Neural cell (in vitro differentiated cells): ENCODE measurements at regions not wholly inside any gene's neighbourhood (a gene's known extent, or its start where the extent isn't known, plus 50 kb on each side); places are given as distances from the start of the nearest gene placed in this dataset.
"Not testable (repeated sequence)": the region's sequence is repeated elsewhere in the genome, so short reads cannot be mapped to it uniquely, and the experiment has no call there.

Source experiments
- H2AFZ ChIP-seq: fragments of 200-600, 300-800 bp; sonication (generic), shearing (Covaris generic); 2 replicates; pipeline ENCODE4 v1.6.0; 2014; ENCODE audit warnings: low read depth, mild to moderate bottlenecking, antibody characterized with exemption, low read length, moderate library complexity
- H3F3A ChIP-seq: fragments of 200-600 bp; shearing (Covaris generic); 2 replicates; pipeline ENCODE4 v1.6.1; 2016; ENCODE audit warnings: mild to moderate bottlenecking, moderate library complexity, mixed read lengths, antibody characterized with exemption, low read length; ENCODE audit not compliant: insufficient read depth, poor library complexity, severe bottlenecking
- H3K27ac ChIP-seq: fragments of 200-600, 300-800 bp; sonication (generic), shearing (Covaris generic); 2 replicates; pipeline ENCODE4 v1.5.1; 2014; ENCODE audit warnings: mild to moderate bottlenecking, low read length, moderate library complexity
- H3K27me3 ChIP-seq: fragments of 300-800, 200-600 bp; sonication (generic), shearing (Covaris generic); 2 replicates; pipeline ENCODE4 v1.6.0; 2014; ENCODE audit warnings: mild to moderate bottlenecking, low read depth, low read length, moderate library complexity; ENCODE audit not compliant: insufficient read depth
- H3K36me3 ChIP-seq: fragments of 300-800, 200-600 bp; sonication (generic), shearing (Covaris generic); 2 replicates; pipeline ENCODE4 v1.5.1; 2014; ENCODE audit warnings: mild to moderate bottlenecking, antibody characterized with exemption, low read length, moderate library complexity; ENCODE audit not compliant: insufficient read depth
- H3K4me2 ChIP-seq: fragments of 300-800, 200-600 bp; sonication (generic), shearing (Covaris generic); 2 replicates; pipeline ENCODE4 v1.6.0; 2014; ENCODE audit warnings: mild to moderate bottlenecking, low read length
- H3K4me3 ChIP-seq: fragments of 300-800, 200-600 bp; sonication (generic), shearing (Covaris generic); 2 replicates; pipeline ENCODE4 v1.5.1; 2014; ENCODE audit warnings: mild to moderate bottlenecking, low read length, moderate library complexity
- H3K79me2 ChIP-seq: fragments of 200-600 bp; shearing (Covaris generic); replicated peaks from 2 replicates; pipeline ENCODE4 v1.6.0; 2014; ENCODE audit warnings: mild to moderate bottlenecking, low read length, moderate library complexity; ENCODE audit not compliant: insufficient read depth
- H3K9ac ChIP-seq: fragments of 300-800, 200-600 bp; sonication (generic), shearing (Covaris generic); 2 replicates; pipeline ENCODE4 v1.6.1; 2016; ENCODE audit warnings: mild to moderate bottlenecking, low read length, mixed read lengths
- H3K9me2 ChIP-seq: fragments of 200-600 bp; shearing (Covaris generic); 2 replicates; pipeline ENCODE4 v1.6.1; 2016; ENCODE audit warnings: mild to moderate bottlenecking, low read length, mixed read lengths; ENCODE audit not compliant: insufficient read depth
- H3K9me3 ChIP-seq: fragments of 200-600, 300-800 bp; sonication (generic), shearing (Covaris generic); 2 replicates; pipeline ENCODE4 v1.6.1; 2016; ENCODE audit warnings: mild to moderate bottlenecking, mixed run types, low read length, moderate library complexity, mixed read lengths
- H4K20me1 ChIP-seq: fragments of 200-600 bp; shearing (Covaris generic); 2 replicates; pipeline ENCODE4 v1.6.1; 2016; ENCODE audit warnings: mild to moderate bottlenecking, mixed run types; ENCODE audit not compliant: insufficient read depth
- EP300 ChIP-seq: fragments of 450-650 bp; conservative IDR thresholded peaks from 2 replicates; pipeline ENCODE4 v1.6.1; 2014; ENCODE audit warnings: antibody characterized with exemption, mild to moderate bottlenecking, moderate library complexity; ENCODE audit not compliant: poor library complexity, severe bottlenecking
- EZH2 ChIP-seq: fragments of 200-600, 300-800 bp; shearing (Covaris generic), sonication (generic); IDR thresholded peaks from 2 replicates; pipeline ENCODE4 v1.6.1; 2014; ENCODE audit warnings: antibody characterized with exemption, low read length, borderline replicate concordance, mild to moderate bottlenecking; ENCODE audit not compliant: insufficient read depth, poor library complexity, severe bottlenecking
- MXI1 ChIP-seq: fragments of 450-650 bp; conservative IDR thresholded peaks from 2 replicates; pipeline ENCODE4 v1.6.1; 2014; ENCODE audit warnings: antibody characterized with exemption, mild to moderate bottlenecking; ENCODE audit not compliant: poor library complexity, severe bottlenecking
- POLR2AphosphoS5 ChIP-seq: IDR thresholded peaks from 2 replicates; pipeline ENCODE4 v1.6.1; 2012
- RAD21 ChIP-seq: fragments of 450-650 bp; conservative IDR thresholded peaks from 2 replicates; pipeline ENCODE4 v1.6.1; 2014; ENCODE audit warnings: antibody characterized with exemption, mild to moderate bottlenecking, moderate library complexity
- SMC3 ChIP-seq: fragments of 450-650 bp; conservative IDR thresholded peaks from 2 replicates; pipeline ENCODE4 v1.6.1; 2014; ENCODE audit warnings: antibody characterized with exemption, mild to moderate bottlenecking, moderate library complexity; ENCODE audit not compliant: poor library complexity
- TAF1 ChIP-seq: IDR thresholded peaks from 2 replicates; pipeline ENCODE4 v1.6.1; 2012; ENCODE audit warnings: low read depth
- TF ChIP-seq, protein P1 (sequence below): IDR thresholded peaks from 2 replicates; pipeline ENCODE4 v1.6.1; 2012; ENCODE audit warnings: borderline replicate concordance
- TF ChIP-seq, protein P2 (sequence below): fragments of 450-650 bp; IDR thresholded peaks from 2 replicates; pipeline ENCODE4 v1.5.1; 2014; ENCODE audit warnings: antibody characterized with exemption, mild to moderate bottlenecking, moderate library complexity; ENCODE audit not compliant: poor library complexity, severe bottlenecking

DNA sequence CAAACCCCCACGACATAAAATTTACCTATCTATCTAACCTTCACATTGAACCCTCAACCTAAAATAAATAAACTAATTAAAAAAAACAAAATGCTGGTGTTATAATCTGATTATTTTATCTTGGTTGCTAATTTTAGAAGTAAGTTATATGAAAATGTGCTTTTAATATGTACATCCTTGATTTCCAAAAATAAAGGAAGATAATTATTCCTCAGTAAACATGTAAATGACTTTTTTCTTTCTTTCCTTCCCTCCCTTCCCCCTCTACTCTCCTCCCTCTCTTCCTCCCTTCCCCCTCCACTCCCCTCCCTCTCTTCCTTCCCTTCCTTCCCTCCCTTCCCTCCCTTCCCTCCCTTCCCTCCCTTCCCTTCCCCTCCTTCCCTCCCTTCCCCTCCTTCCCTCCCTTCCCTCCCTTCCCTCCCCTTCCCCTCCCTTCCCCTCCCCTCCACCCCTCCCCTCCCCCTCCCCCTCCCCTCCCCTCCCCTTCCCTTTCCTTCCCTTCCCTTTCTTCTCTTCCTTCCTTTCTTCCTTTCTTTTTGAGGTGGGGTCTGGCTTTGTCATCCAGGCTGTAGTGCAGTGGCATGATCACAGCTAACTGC is 180.0 kb upstream of the GIMD1 start:
- H3K4me3 ChIP-seq: no peak overlapping the region
- H4K20me1 ChIP-seq: no peaks in the 10 kb centered on the region
- TF ChIP-seq MXI1: no peak
- TF ChIP-seq, protein P1, sequence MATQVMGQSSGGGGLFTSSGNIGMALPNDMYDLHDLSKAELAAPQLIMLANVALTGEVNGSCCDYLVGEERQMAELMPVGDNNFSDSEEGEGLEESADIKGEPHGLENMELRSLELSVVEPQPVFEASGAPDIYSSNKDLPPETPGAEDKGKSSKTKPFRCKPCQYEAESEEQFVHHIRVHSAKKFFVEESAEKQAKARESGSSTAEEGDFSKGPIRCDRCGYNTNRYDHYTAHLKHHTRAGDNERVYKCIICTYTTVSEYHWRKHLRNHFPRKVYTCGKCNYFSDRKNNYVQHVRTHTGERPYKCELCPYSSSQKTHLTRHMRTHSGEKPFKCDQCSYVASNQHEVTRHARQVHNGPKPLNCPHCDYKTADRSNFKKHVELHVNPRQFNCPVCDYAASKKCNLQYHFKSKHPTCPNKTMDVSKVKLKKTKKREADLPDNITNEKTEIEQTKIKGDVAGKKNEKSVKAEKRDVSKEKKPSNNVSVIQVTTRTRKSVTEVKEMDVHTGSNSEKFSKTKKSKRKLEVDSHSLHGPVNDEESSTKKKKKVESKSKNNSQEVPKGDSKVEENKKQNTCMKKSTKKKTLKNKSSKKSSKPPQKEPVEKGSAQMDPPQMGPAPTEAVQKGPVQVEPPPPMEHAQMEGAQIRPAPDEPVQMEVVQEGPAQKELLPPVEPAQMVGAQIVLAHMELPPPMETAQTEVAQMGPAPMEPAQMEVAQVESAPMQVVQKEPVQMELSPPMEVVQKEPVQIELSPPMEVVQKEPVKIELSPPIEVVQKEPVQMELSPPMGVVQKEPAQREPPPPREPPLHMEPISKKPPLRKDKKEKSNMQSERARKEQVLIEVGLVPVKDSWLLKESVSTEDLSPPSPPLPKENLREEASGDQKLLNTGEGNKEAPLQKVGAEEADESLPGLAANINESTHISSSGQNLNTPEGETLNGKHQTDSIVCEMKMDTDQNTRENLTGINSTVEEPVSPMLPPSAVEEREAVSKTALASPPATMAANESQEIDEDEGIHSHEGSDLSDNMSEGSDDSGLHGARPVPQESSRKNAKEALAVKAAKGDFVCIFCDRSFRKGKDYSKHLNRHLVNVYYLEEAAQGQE: no peak
- no peak for TF ChIP-seq POLR2AphosphoS5
- TF ChIP-seq, protein P2, sequence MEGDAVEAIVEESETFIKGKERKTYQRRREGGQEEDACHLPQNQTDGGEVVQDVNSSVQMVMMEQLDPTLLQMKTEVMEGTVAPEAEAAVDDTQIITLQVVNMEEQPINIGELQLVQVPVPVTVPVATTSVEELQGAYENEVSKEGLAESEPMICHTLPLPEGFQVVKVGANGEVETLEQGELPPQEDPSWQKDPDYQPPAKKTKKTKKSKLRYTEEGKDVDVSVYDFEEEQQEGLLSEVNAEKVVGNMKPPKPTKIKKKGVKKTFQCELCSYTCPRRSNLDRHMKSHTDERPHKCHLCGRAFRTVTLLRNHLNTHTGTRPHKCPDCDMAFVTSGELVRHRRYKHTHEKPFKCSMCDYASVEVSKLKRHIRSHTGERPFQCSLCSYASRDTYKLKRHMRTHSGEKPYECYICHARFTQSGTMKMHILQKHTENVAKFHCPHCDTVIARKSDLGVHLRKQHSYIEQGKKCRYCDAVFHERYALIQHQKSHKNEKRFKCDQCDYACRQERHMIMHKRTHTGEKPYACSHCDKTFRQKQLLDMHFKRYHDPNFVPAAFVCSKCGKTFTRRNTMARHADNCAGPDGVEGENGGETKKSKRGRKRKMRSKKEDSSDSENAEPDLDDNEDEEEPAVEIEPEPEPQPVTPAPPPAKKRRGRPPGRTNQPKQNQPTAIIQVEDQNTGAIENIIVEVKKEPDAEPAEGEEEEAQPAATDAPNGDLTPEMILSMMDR: no peak
- no peak for TF ChIP-seq EZH2
- TF ChIP-seq EP300: no peak
- no peak for TF ChIP-seq RAD21
- no peak for TF ChIP-seq SMC3
- no peak for TF ChIP-seq TAF1
- H3K36me3 ChIP-seq: no peaks in the 10 kb centered on the region
- no peak overlapping the region for H2AFZ ChIP-seq
- no peak overlapping the region for H3K9ac ChIP-seq
- H3K4me2 ChIP-seq: no peak overlapping the region
- no peaks in the 10 kb centered on the region for H3K9me3 ChIP-seq
- no peaks in the 10 kb centered on the region for H3K27me3 ChIP-seq
- H3K27ac ChIP-seq: no peak overlapping the region
- no peaks in the 10 kb centered on the region for H3K9me2 ChIP-seq
- H3K79me2 ChIP-seq: no peaks in the 10 kb centered on the region
- no peaks in the 10 kb centered on the region for H3F3A ChIP-seq

DNA sequence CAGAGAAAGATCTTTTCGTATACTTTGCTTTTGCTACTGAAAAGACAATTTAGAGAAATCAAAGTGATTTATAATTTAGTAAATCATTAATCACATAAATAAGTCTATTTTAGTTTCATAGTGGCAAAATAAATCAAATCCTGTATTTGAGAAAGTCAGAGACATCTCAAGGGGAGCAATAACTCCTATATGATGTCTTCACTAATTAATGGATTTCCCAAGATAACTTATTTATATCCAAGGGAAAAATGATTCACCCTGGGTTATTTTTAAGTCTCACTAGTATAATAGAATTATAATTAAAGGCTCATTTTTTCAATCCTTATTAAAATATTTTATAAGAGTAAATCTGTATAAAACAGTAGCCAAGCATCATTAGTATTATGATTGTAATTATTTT is 177.8 kb upstream of the GIMD1 start:
- TF ChIP-seq EP300 (no peak), EZH2 (no peak), SMC3 (no peak), RAD21 (no peak), MXI1 (no peak), POLR2AphosphoS5 (no peak), TAF1 (no peak)
- TF ChIP-seq, protein P2: no peak
- TF ChIP-seq, protein P1: no peak
- Histone ChIP-seq H2AFZ (no peak overlapping the region), H3F3A (no peaks in the 10 kb centered on the region), H4K20me1 (no peaks in the 10 kb centered on the region), H3K27ac (no peak overlapping the region), H3K9me3 (no peaks in the 10 kb centered on the region), H3K4me2 (no peak overlapping the region), H3K36me3 (no peaks in the 10 kb centered on the region), H3K9ac (no peak overlapping the region), H3K9me2 (no peaks in the 10 kb centered on the region), H3K79me2 (no peaks in the 10 kb centered on the region), H3K27me3 (no peaks in the 10 kb centered on the region), H3K4me3 (no peak overlapping the region)

DNA sequence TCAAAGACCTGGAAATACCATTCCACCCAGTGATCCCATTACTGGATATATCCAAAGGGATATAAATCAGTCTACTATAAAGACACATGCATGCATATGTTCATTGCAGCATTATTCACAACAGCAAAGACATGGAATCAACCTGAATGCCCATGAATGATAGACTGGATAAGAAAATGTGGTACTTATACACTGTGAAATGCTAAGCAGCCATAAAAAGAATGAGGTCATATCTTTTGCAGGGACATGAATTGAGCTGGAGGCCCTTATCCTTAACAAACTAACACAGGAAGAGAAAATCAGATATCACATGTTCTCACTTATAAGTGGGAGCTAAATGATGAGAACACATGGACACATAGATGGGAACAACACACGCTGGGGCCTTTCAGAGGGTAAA is 174.0 kb upstream of the GIMD1 start:
- not testable (repeated sequence) for H3K4me3 ChIP-seq, H3K27ac ChIP-seq, H3K9me3 ChIP-seq, H3K27me3 ChIP-seq, H3K9ac ChIP-seq, H2AFZ ChIP-seq, H3K36me3 ChIP-seq, H3K79me2 ChIP-seq, H3F3A ChIP-seq, H4K20me1 ChIP-seq, H3K4me2 ChIP-seq, H3K9me2 ChIP-seq
